DOHH2 (cell line): ENCODE measurements at regions not wholly inside any gene's neighbourhood (a gene's known extent, or its start where the extent isn't known, plus 50 kb on each side); places are given as distances from the start of the nearest gene placed in this dataset.

Source experiments
- EZH2phosphoT487 ChIP-seq: fragments of 200-600 bp; sonication (generic); IDR thresholded peaks from 2 replicates; pipeline ENCODE4 v1.6.1; 2017; ENCODE audit warnings: borderline replicate concordance, mild to moderate bottlenecking, antibody characterized with exemption, low read length, moderate library complexity, mixed read lengths
- TF ChIP-seq, protein P1 (sequence below): fragments of 200-600 bp; sonication (generic); IDR thresholded peaks from one replicate; pipeline ENCODE4 v1.5.1; 2014; ENCODE audit warnings: antibody characterized with exemption, mild to moderate bottlenecking, low read depth, low read length; ENCODE audit not compliant: poor library complexity, severe bottlenecking

DNA sequence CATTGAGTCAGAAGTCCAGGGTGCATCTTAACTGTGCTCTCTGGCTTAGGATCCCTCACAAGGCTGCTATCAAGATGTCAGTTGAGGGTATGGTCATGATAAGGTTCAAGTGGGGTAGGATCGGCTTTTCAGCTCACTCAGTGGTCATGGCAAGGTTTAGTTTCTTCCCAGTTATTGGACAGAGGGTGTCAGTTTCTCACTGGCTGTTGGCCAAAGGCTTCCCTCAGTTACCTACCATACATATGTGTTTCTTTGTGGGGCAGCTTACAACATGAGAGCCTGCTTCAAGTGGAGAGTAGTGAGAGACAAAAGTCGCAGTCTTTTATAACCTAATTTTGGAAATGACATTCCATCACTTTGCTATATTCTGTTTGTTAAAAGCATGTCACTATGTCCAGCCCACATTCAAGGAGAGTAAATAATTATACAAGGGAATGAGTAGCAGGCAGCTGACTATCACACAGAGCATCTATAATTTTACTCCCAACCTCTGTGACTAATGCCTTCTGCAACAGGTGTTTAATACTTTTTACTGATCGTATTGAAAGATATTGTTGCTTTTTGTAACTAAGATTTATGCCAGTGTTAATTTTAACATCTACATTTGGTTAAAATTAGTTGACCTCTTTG lies 572.8 kb upstream of the FBXO33 start:
- TF ChIP-seq, protein P1, sequence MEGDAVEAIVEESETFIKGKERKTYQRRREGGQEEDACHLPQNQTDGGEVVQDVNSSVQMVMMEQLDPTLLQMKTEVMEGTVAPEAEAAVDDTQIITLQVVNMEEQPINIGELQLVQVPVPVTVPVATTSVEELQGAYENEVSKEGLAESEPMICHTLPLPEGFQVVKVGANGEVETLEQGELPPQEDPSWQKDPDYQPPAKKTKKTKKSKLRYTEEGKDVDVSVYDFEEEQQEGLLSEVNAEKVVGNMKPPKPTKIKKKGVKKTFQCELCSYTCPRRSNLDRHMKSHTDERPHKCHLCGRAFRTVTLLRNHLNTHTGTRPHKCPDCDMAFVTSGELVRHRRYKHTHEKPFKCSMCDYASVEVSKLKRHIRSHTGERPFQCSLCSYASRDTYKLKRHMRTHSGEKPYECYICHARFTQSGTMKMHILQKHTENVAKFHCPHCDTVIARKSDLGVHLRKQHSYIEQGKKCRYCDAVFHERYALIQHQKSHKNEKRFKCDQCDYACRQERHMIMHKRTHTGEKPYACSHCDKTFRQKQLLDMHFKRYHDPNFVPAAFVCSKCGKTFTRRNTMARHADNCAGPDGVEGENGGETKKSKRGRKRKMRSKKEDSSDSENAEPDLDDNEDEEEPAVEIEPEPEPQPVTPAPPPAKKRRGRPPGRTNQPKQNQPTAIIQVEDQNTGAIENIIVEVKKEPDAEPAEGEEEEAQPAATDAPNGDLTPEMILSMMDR, result no peak
- TF ChIP-seq EZH2phosphoT487, result no peak
